Right renal pelvis (tissue), 4 donors: ENCODE measurements at regions not wholly inside any gene's neighbourhood (a gene's known extent, or its start where the extent isn't known, plus 50 kb on each side); places are given as distances from the start of the nearest gene placed in this dataset.
"Not testable (repeated sequence)": the region's sequence is repeated elsewhere in the genome, so short reads cannot be mapped to it uniquely, and the experiment has no call there.

Experiments
- DNase-seq, 4 donors: peaks; one replicate each; pipeline ENCODE4 v3.0.0-alpha.2; 2013; ENCODE audit warnings: low read depth in 4 of 4, low spot score in 3 of 4, missing footprints in 1 of 4

GRCh38 chr9:74120470-74120869 is 376.7 kb upstream of the RORB start:
- DNase-seq, result no peak

- no peak for DNase-seq
Measured at GRCh38 chr9:74122216-74122615, 374.9 kb upstream of the RORB start.

- DNase-seq, result no peak
Measured at GRCh38 chr9:74122661-74123060, 374.5 kb upstream of the RORB start.

- no peak for DNase-seq
Measured at GRCh38 chr9:74125941-74126340, 371.2 kb upstream of the RORB start.

DNA sequence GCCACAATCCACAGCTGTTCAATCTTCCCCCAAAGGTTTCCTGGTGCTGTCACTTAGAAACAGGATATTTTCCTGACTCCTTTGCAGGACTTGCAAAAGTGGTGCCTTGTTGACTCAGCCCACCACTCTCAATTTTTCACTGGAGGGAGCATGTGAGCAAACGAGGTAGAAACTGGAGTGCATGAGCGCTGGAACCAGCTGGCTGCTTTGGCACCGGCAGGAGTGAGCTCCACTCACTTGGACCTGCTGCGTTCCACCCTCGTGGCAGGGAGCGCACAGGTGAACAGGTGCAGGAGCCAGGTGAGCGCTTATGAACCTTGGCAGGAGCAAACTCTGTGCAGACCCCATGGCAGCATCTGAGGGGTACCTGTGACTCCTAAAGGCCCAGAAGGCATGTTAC is 364.1 kb upstream of the RORB start:
- DNase-seq, result no peak

- no peak for DNase-seq
Measured at GRCh38 chr9:74133921-74134320, 363.2 kb upstream of the RORB start.

DNA sequence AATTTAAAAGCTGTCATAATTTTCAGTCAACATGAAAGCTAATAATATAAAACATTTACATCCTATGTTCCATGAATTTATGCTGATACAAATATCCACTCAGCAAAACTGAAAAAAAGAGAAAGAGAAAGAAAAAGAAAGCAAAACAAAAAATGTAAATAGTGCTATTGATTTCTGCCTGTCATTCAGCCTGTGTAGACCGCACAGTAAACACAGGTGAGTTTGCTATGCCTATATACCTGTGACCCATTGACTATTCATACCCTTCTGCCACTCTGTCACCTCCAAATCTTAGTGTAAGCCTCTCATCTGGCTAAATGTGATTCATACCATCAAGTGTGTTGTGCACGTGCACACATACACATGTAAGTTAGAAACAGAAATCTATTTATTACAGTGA is 359.0 kb upstream of the RORB start:
- DNase-seq, result no peak

DNA sequence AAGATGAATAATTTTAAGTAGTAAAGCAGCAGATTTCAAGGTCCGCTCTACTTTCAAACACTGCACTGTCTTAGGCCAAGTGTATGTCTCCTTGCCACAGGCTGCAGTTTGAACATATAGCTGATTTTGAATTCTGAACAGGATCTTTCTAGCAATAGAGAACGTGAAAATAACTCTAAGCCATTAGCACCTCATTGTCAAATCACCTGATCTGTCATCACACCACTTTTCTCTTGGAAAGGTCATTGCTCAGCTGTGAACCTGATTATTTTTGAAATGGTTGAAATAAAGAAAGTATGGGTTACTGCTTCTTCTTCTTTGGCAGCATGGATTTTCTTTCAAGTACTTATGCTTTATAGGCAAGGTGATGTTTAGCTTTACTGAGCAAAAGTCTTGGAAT is 357.0 kb upstream of the RORB start:
- DNase-seq, result no peak

GRCh38 chr9:74147906-74148305 is 349.2 kb upstream of the RORB start:
- no peak for DNase-seq

GRCh38 chr9:74172874-74173273 is 324.3 kb upstream of the RORB start:
- no peak for DNase-seq

- no peak for DNase-seq
Measured at GRCh38 chr9:74173284-74173683, 323.9 kb upstream of the RORB start.

- DNase-seq, result not testable (repeated sequence)
Measured at GRCh38 chr9:74197771-74198170, 299.4 kb upstream of the RORB start.

- no peak for DNase-seq
Measured at GRCh38 chr9:74205056-74205455, 292.1 kb upstream of the RORB start.

DNA sequence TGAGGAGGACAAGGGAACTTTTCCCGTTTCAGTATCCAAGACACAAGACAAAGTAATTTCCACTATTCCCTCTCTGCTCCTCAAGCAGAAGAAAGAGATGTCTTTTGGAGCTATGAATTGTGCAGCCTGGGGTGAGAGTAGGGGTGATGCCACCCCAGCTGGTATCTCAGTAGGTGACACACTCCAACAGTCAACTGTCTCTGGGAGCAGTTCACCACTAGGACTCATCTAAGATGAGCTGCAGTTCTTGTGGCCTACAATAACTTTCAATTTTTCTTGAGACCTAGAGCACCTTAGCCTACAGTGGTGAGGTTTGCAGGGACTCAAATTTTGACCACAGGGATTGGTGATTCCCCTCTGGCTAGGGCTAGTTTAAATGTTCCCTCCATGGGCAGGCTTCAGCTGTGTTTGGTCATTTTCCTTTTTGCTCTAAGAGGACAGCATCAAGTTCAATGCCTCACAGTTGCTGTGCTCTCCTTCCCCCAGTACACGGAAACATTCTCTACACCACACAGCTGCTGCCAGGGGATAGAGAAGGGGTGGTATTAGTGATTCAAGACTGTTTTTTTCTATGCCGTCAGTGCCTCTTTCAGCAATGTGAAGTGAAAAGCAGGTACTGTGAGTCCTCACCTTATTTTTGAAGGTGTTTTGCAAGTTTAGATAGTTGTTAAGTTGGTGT is 278.6 kb upstream of the RORB start:
- no peak for DNase-seq

DNA sequence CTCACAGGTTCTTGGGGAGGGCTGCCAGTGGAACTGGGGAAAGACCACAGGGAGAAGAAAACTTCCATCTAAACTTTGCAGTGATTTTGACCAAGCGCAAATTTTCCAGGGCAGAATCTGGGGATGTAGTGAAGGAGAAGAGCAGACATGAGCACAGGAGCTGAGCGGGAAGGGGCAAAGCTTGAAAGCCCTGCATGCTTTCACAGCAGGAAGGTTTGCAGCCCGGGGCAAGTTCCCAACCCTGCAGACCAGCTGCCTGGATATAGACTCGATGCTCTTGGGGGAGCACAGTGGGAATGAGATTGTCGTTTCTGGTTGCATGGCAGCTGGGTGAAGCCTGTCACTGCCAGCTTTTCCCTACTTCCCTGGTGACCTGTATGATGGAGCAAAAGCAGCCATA is 276.8 kb upstream of the RORB start:
- no peak for DNase-seq

GRCh38 chr9:74236857-74237256 is 260.3 kb upstream of the RORB start:
- no peak for DNase-seq

DNA sequence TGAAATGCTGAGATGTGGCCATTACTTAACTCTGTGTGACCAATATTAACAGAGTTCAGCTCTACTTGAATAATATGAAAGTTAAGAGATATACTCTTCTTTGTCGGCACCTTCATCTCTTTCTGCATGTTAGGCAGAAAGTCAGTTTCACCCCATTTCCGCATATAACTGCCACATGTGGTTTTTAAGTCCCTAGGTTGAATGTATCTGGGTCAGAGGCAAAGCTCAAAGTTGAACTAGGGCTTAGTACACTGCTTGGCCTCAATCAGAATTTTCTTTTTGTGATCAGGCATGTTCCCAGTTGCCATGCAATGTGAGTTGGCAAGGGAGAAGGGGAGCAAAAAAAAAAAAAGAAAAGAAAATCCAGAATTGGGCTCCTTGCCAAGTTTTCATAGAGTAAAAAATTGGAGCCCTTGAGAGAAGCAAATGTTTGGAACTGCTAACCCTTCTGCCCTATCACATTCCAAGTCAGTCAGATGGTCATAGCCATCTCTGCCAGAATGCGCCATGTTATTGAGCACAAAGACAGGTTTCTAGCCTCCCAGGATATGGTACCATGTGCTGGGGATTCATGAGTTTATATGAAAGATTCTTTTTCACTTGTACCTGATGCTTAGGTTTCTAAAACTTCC is 251.2 kb upstream of the RORB start:
- DNase-seq, result no peak

- no peak for DNase-seq
Measured at GRCh38 chr9:74255489-74255984, 241.6 kb upstream of the RORB start.

GRCh38 chr9:74275872-74276508 is 221.1 kb upstream of the RORB start:
- no peak for DNase-seq

GRCh38 chr9:74277532-74277931 is 219.6 kb upstream of the RORB start:
- no peak for DNase-seq

DNA sequence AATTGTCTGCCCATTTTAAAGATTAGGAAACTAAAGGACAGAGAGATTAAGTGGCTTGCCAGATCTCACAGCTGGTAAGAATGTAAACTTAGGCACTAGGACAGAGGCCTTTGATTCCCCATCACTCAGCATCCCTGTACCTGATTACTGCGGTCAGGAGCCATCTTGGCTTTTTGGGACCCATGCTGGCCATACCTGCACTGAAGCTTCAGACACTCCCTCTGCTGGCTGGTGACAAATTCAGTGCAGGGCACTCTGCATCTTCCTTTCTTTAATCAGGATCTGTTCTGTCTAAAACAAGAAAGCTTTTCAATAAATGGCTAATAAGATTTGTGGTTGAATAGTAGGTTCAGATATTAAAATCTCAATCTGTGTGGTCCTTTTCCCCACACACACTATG is 215.5 kb upstream of the RORB start:
- DNase-seq, result no peak
